ENCODE measurements at regions not wholly inside any gene's neighbourhood (a gene's known extent, or its start where the extent isn't known, plus 50 kb on each side); places are given as distances from the start of the nearest gene placed in this dataset.

GRCh38 chr3:22568285-22568684, 634.8 kb upstream of the UBE2E2 start:
- TF ChIP-seq, protein P1, sequence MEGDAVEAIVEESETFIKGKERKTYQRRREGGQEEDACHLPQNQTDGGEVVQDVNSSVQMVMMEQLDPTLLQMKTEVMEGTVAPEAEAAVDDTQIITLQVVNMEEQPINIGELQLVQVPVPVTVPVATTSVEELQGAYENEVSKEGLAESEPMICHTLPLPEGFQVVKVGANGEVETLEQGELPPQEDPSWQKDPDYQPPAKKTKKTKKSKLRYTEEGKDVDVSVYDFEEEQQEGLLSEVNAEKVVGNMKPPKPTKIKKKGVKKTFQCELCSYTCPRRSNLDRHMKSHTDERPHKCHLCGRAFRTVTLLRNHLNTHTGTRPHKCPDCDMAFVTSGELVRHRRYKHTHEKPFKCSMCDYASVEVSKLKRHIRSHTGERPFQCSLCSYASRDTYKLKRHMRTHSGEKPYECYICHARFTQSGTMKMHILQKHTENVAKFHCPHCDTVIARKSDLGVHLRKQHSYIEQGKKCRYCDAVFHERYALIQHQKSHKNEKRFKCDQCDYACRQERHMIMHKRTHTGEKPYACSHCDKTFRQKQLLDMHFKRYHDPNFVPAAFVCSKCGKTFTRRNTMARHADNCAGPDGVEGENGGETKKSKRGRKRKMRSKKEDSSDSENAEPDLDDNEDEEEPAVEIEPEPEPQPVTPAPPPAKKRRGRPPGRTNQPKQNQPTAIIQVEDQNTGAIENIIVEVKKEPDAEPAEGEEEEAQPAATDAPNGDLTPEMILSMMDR (IDR thresholded peaks at IDR 0.05): no peak
- no peak for TF ChIP-seq ZFX (IDR thresholded peaks at IDR 0.05; ENCODE audit: borderline replicate concordance)

Data from 22Rv1 (cell line).